Panc1 (cell line): ENCODE measurements at regions not wholly inside any gene's neighbourhood (a gene's known extent, or its start where the extent isn't known, plus 50 kb on each side); places are given as distances from the start of the nearest gene placed in this dataset.

Source experiments
- POLR2AphosphoS5 ChIP-seq: IDR thresholded peaks from 2 replicates; pipeline ENCODE4 v1.6.1; 2012; ENCODE audit warnings: mild to moderate bottlenecking, low read depth, low read length, moderate library complexity
- SIN3A ChIP-seq: IDR thresholded peaks from 2 replicates; pipeline ENCODE4 v1.6.1; 2012; ENCODE audit warnings: low read depth, mild to moderate bottlenecking, low read length, moderate library complexity, borderline replicate concordance; ENCODE audit not compliant: insufficient read depth
- TF ChIP-seq, protein P1 (sequence below): fragments of 450-650 bp; IDR thresholded peaks from 2 replicates; pipeline ENCODE4 v1.5.1; 2017; ENCODE audit warnings: mild to moderate bottlenecking
- TF ChIP-seq, protein P2 (sequence below), 2 experiments: IDR thresholded peaks; 2 replicates each; pipeline ENCODE4 v1.6.1; 2011 to 2012; ENCODE audit warnings: low read depth in 2 of 2, control low read depth in 1 of 2, low read length in 1 of 2, mild to moderate bottlenecking in 1 of 2, moderate library complexity in 1 of 2; ENCODE audit not compliant: insufficient read depth in 1 of 2

DNA sequence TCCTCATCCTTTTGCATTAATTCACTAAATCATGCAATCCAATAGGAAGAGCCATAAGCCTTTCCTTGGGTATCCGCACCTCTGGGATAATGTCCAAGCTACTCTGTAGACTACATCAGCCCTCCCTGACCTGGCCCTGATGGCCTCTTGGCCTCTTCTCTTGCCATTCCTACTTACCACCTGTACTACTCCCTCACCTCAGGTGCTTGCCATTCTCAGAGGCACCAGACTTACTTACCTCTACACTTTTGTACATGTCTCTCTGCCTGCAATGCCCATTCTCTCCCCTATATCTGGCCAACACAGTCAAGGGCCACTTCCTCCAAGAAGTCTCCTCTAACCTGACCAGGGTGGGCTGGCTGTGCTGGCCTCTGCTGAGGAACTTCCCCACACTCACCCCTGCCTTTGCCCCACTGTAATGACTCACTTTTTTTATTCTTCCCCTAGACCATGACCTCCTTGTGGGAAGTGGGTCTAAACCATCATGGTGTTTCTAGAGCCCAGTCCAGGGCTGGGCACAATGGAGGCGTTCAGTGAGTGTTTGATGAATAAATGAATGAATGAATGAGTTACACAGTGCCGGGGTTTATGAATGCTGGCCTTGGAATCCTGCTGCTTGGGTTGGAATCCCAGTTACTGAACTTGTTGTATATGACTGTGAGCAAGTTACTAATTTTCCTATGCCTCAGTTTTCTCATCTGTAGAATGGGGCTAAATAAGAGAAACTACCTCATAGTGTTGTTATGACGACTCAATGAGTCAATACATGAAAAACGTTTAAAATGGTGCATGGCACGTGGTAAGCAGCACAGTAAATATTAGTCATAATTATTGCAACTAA is 179.8 kb downstream of the FOXD2 start:
- TF ChIP-seq, protein P1, sequence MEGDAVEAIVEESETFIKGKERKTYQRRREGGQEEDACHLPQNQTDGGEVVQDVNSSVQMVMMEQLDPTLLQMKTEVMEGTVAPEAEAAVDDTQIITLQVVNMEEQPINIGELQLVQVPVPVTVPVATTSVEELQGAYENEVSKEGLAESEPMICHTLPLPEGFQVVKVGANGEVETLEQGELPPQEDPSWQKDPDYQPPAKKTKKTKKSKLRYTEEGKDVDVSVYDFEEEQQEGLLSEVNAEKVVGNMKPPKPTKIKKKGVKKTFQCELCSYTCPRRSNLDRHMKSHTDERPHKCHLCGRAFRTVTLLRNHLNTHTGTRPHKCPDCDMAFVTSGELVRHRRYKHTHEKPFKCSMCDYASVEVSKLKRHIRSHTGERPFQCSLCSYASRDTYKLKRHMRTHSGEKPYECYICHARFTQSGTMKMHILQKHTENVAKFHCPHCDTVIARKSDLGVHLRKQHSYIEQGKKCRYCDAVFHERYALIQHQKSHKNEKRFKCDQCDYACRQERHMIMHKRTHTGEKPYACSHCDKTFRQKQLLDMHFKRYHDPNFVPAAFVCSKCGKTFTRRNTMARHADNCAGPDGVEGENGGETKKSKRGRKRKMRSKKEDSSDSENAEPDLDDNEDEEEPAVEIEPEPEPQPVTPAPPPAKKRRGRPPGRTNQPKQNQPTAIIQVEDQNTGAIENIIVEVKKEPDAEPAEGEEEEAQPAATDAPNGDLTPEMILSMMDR = no peak
- TF ChIP-seq POLR2AphosphoS5 (no peak), SIN3A (no peak)
- TF ChIP-seq, protein P2, sequence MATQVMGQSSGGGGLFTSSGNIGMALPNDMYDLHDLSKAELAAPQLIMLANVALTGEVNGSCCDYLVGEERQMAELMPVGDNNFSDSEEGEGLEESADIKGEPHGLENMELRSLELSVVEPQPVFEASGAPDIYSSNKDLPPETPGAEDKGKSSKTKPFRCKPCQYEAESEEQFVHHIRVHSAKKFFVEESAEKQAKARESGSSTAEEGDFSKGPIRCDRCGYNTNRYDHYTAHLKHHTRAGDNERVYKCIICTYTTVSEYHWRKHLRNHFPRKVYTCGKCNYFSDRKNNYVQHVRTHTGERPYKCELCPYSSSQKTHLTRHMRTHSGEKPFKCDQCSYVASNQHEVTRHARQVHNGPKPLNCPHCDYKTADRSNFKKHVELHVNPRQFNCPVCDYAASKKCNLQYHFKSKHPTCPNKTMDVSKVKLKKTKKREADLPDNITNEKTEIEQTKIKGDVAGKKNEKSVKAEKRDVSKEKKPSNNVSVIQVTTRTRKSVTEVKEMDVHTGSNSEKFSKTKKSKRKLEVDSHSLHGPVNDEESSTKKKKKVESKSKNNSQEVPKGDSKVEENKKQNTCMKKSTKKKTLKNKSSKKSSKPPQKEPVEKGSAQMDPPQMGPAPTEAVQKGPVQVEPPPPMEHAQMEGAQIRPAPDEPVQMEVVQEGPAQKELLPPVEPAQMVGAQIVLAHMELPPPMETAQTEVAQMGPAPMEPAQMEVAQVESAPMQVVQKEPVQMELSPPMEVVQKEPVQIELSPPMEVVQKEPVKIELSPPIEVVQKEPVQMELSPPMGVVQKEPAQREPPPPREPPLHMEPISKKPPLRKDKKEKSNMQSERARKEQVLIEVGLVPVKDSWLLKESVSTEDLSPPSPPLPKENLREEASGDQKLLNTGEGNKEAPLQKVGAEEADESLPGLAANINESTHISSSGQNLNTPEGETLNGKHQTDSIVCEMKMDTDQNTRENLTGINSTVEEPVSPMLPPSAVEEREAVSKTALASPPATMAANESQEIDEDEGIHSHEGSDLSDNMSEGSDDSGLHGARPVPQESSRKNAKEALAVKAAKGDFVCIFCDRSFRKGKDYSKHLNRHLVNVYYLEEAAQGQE (IDR thresholded peaks at IDR 0.05; ENCODE audit: insufficient read depth in 1 of 2, low read depth in 2 of 2, low read length in 1 of 2) = no peak
